Hematopoietic multipotent progenitor cell (in vitro differentiated cells): ENCODE measurements at regions not wholly inside any gene's neighbourhood (a gene's known extent, or its start where the extent isn't known, plus 50 kb on each side); places are given as distances from the start of the nearest gene placed in this dataset.
"Not testable (repeated sequence)": the region's sequence is repeated elsewhere in the genome, so short reads cannot be mapped to it uniquely, and the experiment has no call there.

Experiments used
- DNase-seq, 3 donors: peaks; one replicate each; pipeline ENCODE4 v3.0.0-alpha.2; 2011 to 2015; ENCODE audit warnings: low read depth in 2 of 3, low spot score in 2 of 3

DNA sequence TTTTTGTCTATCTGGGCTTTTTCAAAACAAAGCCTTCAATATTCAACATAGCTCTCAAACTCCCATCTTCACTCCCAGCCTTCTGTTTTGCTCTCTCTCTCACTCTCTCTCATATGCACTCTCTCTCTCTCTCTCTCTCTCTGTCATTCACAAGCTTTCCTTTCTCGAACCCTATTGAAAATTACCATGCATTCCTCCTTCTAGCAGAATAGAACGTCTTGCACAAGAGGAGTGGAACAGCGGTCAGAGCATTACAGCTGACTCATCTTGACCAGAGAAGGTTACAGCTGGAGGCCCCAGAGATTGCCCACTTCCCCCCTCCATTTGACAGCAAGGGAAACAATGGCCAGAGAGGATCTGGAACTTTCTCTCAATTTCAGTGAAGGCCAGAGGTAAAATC, 51.0 kb upstream of the LIFR start:
- DNase-seq = peak in 1 of 3 donors; percentile 5

DNA sequence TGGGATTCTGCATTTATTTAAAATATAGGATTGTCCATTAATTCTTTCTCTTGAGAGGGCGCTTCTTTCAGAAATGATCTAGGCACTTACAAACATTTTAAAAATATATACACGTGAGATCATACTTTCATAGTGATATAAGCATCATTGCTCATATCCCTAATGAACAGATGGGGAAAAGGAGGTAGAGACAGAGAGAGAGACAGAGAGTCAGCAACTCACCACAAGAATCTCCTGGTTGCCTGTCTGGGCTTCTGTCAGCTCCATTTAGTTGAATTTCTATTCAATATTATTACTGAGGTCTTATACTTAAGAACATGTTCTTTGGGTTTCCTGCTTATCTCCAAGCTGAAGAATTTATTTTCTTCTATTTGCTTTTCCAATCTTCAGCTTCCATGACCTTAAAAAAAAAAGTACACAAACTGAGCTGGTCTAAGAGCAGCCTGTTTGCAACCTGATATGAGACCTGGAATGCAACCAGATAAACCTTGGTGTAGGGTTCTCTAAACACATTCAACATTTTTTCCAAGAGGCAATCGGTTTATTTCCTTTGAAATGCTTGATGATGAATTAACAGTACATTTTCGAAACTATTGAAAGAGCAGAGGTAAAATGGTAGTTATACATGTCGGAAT, 51.6 kb upstream of the LIFR start:
- no peak for DNase-seq

DNA sequence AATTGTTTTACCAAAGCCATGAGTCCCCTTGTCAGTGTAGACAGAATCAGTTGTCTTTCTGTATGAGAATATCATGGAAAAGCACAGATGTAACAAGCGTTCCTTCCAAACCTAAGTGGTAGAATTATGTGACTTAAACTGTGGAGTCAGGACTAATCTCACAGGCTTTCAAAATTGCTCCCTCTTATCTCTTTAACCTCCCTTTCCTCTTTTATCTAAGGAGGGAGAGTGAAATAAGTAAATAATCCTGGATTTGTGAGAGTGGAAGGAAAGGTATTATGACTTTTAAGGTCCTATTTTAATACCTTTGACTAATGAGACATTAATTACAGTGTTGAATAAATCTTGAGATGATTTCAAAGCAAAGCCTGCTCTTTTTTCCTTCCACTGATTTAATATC, 52.4 kb upstream of the LIFR start:
- DNase-seq = no peak

DNA sequence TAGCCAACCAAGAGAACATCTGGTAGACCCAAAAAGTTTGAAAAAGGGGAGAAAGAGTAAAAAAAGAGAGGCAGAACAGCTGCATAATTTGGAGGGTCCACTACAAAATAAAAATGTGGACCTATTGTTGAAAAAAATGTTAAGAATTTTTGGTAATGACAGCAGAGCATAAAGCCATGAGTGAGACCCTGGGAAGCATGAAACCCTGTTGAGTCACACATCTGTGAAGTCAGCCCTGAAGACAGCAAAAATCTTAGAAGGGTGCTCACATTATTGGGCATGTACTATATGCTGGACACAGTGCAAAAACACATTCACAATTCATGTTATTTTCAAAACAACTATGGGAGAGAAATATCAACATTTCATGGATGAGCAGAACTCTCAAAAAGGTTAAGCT, 56.4 kb upstream of the LIFR start:
- DNase-seq = no peak

DNA sequence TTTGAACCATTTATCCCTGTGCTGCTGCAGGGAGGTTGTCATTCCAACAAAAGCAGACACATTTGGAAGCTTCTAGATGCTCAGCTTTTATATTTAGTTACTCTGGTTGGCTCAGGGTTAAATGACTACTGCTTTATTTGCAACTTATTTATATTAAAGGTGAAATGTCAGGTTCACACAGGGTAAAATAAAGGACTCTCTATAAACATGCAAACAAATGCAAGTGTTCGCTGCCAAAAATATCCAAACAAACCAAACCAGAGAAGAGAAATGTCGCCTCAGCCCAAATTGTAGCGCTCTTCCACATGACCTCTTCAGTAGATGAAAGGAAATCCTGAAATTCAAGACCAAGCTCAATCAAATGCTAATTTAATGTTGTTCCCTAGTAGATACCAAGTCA, 57.0 kb upstream of the LIFR start:
- DNase-seq = no peak

DNA sequence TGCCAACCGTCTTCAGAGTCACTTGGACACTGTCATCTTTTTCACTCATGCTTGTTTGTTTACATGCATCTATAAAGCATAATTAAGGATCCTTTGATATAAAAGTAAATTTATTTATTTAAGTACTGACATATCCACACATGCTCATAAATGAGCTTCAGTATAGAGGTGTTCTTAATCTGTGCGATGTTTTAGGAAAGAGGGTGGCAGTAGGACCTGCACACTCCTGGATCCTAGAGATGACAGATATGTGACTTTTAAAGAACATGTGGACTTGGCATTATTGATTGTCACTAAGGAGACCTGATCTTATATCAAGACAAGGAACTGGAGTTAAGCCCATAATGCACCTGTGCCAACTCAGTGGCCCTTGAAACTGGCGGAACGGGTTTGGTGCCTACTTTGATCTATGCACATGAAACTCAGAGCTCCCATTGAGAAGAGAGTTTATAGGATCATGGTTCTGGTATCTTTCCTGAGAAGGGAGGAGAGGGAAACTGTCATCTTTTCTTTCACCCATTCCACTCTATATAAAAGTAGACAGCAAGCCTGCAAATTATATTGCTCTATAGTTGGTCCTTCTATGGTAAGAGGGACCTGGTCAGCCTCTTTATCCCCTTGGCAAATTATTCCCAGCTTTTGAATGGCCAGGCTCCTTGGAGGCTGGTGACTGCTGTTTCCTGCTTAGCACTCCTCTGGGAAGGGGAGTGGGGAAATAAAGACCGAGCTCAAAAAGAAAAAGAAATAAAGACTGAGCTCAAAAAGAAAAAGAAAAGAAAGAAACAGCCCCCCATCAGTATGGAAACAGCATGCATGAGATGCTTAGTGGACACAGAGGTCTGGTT, 57.8 kb upstream of the LIFR start:
- no peak for DNase-seq

DNA sequence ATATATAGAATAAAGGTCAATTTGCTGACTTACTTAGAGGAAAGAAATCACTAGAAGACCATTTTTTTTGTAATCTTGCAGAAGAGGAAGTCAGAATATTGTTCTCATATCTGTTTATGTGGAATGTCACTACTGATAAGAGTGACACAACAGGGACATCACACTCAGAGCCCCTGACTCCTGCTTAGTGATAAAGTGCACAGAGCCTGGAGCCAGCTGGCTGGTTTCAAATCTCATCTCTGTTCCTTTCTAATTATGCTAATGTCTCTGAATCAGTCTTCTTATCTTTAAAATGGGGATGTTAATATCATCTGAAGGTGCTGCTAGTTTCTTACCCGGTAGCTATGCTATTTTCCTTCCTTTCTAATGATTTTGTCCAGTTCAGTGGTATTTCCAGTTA, 58.6 kb upstream of the LIFR start:
- DNase-seq = no peak

DNA sequence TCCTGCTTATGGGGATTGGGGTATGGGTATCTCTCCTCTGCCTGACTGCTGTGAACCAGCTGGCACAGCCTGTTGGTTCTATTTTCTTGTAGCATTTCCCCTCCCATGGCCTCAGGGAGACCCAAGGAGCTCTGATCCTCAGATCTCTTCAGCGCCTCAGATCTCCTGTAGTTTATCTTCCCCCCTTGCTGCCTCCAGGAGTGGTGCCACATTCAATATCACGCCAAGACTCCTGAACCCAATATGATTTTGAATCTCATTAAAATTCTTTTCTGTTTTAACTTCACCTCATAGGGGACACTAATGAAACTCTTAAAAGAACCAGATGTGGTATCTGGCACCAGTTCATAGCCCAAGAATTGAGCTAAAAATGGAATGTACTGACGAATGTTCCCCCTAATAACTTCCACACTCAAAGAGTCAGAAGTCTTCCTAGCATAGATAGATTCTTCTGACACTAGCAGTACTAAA, 59.6 kb upstream of the LIFR start:
- no peak for DNase-seq

DNA sequence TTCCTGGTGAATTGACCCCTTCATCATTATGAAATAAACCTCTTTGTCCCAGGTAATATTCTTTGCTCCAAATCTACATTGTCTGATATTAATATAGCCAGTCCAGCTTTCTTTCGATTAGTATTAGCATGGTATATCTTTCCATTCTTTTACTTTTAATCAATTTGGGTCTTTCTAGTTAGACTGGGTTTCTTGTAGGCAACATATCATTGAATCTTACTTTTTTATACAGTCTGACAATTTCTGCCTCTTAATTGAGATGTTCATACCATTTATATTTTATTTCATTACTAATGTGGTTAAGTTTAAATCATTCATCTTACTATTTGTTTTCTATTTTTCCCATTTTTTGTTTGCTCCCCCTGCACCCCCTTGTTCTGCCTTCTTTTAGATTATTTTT, 61.7 kb upstream of the LIFR start:
- DNase-seq = no peak

DNA sequence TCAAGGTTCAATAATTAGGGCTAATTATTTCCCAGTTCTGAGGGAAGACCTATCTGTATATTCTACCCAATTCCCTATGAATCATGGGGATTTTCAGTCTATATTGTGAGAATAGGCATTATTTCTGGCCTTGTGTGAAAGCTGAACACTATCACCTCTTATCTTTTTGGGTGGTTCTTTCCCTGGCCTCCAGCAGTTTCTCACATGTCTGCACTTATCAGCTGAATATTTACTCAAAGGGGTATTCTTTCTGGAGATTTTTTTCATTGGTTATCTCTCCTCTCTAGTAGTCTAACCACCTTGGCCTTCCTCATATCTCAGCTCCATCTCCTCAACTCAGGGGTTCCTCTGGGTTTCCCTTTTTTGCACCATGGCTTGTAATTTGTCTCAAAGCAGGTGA, 64.9 kb upstream of the LIFR start:
- no peak for DNase-seq

DNA sequence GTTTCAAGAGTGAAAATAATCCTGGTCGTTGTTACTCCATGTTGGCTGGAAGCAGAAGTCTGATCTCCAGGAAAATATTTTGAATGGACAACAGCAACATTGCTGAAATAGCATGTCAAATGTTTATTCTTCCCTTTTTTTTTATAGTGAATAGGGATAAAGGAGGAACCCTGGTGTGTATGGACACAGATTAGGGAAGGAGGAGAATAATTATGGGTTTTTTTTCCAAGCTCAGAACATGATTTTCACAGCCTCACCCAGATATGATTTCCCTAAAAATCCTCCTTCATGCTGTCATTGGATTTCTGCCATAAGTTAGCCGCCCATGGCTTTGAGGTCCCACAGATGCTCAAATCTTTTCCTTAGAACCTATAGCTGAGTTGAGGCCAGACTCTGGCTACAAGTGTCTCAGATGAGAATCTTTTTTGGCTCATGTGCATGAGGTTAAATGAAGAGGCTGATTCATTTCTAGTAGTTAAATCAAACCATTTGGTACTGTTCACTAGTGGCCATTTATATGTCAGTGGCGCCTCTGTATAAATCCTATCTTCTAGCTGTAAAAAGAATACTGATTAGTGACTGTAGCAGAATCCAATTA, 65.5 kb upstream of the LIFR start:
- no peak for DNase-seq

DNA sequence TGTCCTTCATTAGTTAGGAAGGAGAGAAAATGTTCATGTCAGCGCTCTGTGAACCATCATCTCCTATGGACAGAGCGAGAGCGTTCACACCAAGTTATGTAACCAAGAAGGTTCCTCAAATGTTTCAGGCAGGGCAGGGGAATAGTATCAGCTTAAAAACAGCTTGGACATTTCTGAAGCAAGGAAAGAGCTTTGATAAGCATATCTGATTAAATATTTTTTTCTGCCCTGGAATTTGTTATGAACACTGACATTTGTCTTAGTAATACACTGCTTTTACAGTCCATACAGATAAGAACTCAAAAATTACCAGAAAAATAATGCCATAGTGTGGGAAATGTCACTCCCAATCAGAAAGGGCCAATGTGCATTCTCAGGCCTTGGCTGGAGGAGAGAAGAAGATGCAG, 66.3 kb upstream of the LIFR start:
- DNase-seq = no peak

DNA sequence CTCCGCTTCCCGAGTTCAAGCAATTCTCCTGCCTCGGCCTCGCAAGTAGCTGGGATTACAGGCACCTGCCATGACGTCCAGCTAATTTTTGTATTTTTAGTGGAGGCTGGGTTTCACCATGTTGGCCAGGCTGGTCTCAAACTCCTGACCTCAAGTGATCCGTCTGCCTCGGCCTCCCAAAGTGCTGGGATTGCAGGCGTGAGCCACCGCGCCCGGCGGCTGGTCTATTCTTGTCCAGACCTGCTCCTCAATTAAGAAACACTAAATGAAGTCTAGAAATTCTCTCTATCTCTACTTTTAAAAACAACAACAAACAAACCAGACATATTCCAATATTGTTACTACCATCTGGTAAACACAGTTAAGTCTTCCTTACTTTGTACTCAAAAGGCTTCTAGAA, 68.1 kb upstream of the LIFR start:
- not testable (repeated sequence) for DNase-seq

DNA sequence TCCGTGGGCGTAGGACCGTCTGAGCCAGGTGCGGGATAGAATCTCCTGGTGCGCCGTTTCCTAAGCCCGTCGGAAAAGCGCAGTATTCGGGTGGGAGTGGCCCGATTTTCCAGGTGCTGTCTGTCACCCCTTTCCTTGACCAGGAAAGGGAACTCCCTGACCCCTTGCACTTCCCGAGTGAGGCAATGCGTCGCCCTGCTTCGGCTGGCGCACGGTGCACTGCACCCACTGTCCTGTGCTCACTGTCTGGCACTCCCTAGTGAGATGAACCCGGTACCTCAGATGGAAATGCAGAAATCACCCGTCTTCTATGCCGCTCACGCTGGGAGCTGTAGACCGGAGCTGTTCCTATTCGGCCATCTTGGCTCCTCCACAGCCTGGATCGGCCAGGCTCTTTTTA, 74.9 kb upstream of the LIFR start:
- DNase-seq = not testable (repeated sequence)

DNA sequence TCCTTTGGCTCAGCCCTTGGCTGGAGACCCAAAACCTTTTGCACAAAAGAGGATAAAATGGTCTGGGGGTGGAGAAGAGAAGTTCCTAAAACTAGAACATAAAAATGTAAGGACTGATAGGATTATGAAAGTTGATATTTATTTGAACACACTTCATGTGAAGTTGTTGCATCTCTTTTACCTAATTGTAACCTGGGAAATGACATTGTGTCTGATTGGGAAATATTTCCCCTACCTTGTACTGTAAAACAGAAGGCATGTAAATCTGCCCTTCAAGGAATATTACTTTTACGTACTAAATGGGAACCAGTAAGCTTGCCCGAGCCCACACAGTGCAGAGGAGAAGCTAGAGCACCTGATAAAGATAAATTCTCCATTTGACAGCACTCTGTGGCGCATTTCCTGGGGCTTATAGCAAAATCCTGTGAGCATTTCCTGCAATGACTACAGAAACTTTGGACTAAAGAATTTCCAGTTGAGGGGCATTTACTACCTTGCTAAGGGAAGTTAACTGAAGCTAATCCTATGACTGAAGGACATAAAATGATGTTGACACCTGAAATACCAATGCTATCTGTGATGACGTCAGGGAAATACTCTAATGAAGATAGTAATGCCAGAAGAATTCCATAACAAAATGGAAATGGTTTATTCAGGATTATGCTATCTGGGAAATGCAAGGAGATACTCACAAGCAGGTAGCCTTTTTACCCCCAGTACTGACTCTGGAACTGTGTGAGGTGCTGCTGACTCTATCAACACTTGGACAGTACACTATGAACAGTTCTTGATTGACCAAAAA, 78.3 kb upstream of the LIFR start:
- DNase-seq = no peak

DNA sequence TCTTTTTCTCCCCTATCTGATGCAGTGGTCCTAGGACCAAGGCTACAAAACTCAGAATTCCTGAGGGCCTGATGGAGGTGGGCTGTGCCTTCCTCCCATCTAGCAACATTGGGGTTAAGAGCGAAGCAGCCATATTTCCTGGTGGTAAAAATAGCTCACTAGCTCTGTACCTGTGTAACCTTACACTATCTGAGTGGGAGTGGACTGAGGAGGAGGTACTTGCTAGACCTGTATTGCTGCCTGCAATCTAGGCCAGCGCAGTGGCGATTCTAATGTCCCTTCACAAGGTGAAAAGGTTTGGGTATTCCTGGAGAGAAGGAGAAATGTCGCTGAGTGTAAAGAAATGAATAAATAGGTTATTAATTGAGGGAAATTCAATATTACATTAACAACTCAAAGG, 80.2 kb upstream of the LIFR start:
- DNase-seq = no peak

DNA sequence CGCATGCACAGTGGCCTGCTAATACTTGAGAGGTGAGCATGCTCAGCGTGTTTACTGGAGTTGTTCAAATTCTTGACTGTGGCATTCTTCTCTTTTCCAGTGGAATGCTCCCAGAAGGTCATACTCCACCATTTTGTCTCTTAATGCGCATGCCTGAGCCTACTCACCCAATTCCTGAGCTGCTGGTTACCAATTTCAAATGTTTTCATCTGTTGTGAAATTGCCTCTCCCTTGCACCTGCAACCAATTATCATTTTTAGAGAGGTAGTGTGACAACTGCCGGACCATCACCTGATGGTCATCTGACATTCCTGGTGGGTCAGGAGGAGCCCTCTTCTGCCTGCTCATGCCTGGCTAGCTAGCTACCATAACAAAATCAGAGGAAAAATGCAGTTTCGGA, 82.2 kb upstream of the LIFR start:
- no peak for DNase-seq

DNA sequence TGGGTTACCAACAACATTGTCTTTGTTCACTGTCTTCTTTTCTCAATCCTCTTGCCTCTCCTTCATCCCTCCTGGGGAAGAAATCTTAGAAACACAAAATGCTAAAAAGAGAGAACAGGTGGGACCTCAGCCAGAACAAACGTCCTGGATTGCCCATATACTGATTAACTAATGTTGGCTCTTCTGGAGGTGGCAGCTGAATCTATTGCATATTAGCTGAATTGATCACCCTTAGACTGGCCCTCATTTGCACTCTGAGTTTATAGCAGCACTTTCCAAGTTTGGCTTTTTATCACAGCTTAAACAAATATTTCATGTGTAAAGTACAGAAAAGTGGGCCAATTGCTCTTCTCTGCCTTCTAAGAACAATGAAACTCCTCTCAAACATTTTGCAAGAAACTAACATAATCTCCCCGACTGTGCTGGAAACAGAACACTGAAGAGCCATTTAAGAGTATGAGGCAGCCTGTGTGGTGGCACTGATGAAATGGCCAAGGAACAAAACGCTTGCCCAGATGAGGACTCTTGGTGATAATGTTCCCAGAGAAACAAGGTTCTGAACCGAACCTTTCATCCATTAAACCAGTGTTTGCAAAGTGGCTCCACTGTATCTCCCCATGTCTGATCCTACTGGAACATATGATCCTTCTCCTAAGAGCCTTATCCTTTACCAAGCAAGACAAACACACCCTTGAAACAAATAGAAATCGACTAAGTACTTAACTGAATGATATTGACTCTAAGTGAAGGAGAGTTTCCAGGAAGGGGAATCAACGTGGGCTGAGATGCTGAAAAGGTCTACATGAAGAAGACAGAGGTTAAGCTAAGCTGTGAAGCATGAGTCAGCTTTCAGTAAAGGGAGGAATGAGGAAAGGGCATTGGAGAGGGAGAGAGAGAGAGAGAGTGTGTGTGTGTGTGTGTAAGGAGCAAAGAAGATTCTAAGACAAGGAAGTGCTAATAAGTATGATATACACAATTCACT, 83.2 kb upstream of the LIFR start:
- no peak for DNase-seq

DNA sequence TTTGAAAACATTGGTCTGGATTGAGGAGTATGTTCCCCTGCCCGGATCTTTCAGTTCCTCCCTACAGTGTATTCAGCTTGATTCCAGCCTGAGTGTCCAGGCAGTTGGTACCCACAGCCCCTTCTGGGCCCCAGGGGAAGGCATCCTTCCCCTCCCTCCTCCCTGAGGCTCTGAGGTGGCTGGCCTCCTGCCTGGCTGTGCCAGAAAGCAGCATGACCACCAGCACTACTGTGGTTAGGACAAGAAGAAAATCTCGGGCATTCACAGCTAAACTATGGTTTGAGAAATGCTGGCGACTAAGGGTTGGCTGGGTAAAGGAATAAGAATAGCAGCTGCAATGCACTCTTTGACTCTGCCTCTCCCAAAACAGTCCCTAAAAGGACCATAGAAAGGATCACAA, 84.6 kb upstream of the LIFR start:
- no peak for DNase-seq
